GM23338 (cell line): ENCODE measurements at regions not wholly inside any gene's neighbourhood (a gene's known extent, or its start where the extent isn't known, plus 50 kb on each side); places are given as distances from the start of the nearest gene placed in this dataset.

ENCODE experiments used
- ATAC-seq: fragments of 200-7000 bp; cut with Tn5 transposase; 3 replicates; pipeline ENCODE4 v1.9.1; 2020
- DNase-seq: peaks from one replicate; pipeline ENCODE4 v3.0.0-alpha.2; 2015; ENCODE audit warnings: low spot score
- H2AFZ ChIP-seq: fragments of 200-600 bp; sonication (generic); 2 replicates; pipeline ENCODE4 v1.8.0; 2016; ENCODE audit warnings: antibody characterized with exemption, mild to moderate bottlenecking, moderate library complexity
- H3F3A ChIP-seq: fragments of 200-600 bp; sonication (generic); replicated peaks from 2 replicates; pipeline ENCODE4 v1.8.0; 2017; ENCODE audit warnings: antibody characterized with exemption, mixed run types, low read depth
- H3K27ac ChIP-seq: fragments of 200-600 bp; sonication (generic); 2 replicates; pipeline ENCODE4 v1.6.1; 2016; ENCODE audit warnings: low read depth
- H3K27me3 ChIP-seq: fragments of 200-600 bp; sonication (generic); 2 replicates; pipeline ENCODE4 v1.8.0; 2016; ENCODE audit warnings: mild to moderate bottlenecking, mixed run types, moderate library complexity; ENCODE audit not compliant: insufficient read depth
- H3K36me3 ChIP-seq: fragments of 200-600 bp; sonication (generic); 2 replicates; pipeline ENCODE4 v1.8.0; 2016; ENCODE audit warnings: mild to moderate bottlenecking; ENCODE audit not compliant: insufficient read depth
- H3K4me1 ChIP-seq: fragments of 200-600 bp; sonication (generic); 2 replicates; pipeline ENCODE4 v1.8.0; 2016; ENCODE audit warnings: mild to moderate bottlenecking, moderate library complexity; ENCODE audit not compliant: insufficient read depth
- H3K4me2 ChIP-seq: fragments of 200-600 bp; sonication (generic); 2 replicates; pipeline ENCODE4 v1.7.1; 2017; ENCODE audit warnings: mixed run types
- H3K4me3 ChIP-seq: fragments of 200-600 bp; sonication (generic); 2 replicates; pipeline ENCODE4 v1.6.1; 2016; ENCODE audit warnings: mixed run types
- H3K79me2 ChIP-seq: fragments of 200-600 bp; sonication (generic); replicated peaks from 2 replicates; pipeline ENCODE4 v1.8.0; 2017; ENCODE audit warnings: mild to moderate bottlenecking; ENCODE audit not compliant: insufficient read depth
- H3K9me2 ChIP-seq: fragments of 200-600 bp; sonication (generic); 2 replicates; pipeline ENCODE4 v1.8.0; 2017; ENCODE audit not compliant: insufficient read depth
- H4K20me1 ChIP-seq: fragments of 200-600 bp; sonication (generic); replicated peaks from 2 replicates; pipeline ENCODE4 v1.8.0; 2017; ENCODE audit warnings: mild to moderate bottlenecking; ENCODE audit not compliant: insufficient read depth
- H3K27ac Mint-ChIP-seq: 2 replicates; pipeline ENCODE4 v1.8.0; 2020; ENCODE audit warnings: inconsistent platforms, mild to moderate bottlenecking, moderate library complexity, mixed read lengths
- H3K27me3 Mint-ChIP-seq: 3 replicates; pipeline ENCODE4 v1.8.0; 2022; ENCODE audit warnings: low read depth, mild to moderate bottlenecking, moderate library complexity, mixed read lengths, inconsistent platforms; ENCODE audit not compliant: insufficient read depth, poor library complexity
- H3K36me3 Mint-ChIP-seq: 3 replicates; pipeline ENCODE4 v1.8.0; 2021; ENCODE audit warnings: low read depth, mild to moderate bottlenecking, inconsistent platforms, moderate library complexity, mixed read lengths
- H3K4me1 Mint-ChIP-seq: 3 replicates; pipeline ENCODE4 v1.8.0; 2020; ENCODE audit warnings: mild to moderate bottlenecking, inconsistent platforms, mixed read lengths
- H3K4me3 Mint-ChIP-seq: 3 replicates; pipeline ENCODE4 v1.8.0; 2021; ENCODE audit warnings: moderate library complexity, mild to moderate bottlenecking, inconsistent platforms, mixed read lengths
- H3K9me3 Mint-ChIP-seq: 3 replicates; pipeline ENCODE4 v1.8.0; 2020; ENCODE audit warnings: moderate library complexity, mild to moderate bottlenecking, inconsistent platforms, mixed read lengths
- CREB1 ChIP-seq: fragments of 250-450 bp; sonication (Bioruptor Pico); IDR thresholded peaks from 2 replicates; pipeline ENCODE4 v1.5.0; 2020; ENCODE audit warnings: low read depth, mild to moderate bottlenecking, moderate library complexity
- EZH2 ChIP-seq: fragments of 200-600 bp; sonication (generic); IDR thresholded peaks from one replicate; pipeline ENCODE4 v1.8.0; 2017; ENCODE audit warnings: antibody characterized with exemption, mild to moderate bottlenecking, low read depth; ENCODE audit not compliant: unreplicated experiment
- EZH2phosphoT487 ChIP-seq: fragments of 200-600 bp; sonication (generic); IDR thresholded peaks from one replicate; pipeline ENCODE4 v1.8.1; 2018; ENCODE audit warnings: antibody characterized with exemption; ENCODE audit not compliant: unreplicated experiment
- JUNB ChIP-seq: IDR thresholded peaks from one replicate; pipeline ENCODE4 v1.6.1; 2016; ENCODE audit warnings: antibody characterized with exemption; ENCODE audit not compliant: unreplicated experiment
- NANOG ChIP-seq: IDR thresholded peaks from 2 replicates; pipeline ENCODE4 v1.6.1; 2016; ENCODE audit warnings: antibody characterized with exemption, borderline replicate concordance
- POLR2AphosphoS5 ChIP-seq: IDR thresholded peaks from 2 replicates; pipeline ENCODE4 v1.6.1; 2016; ENCODE audit warnings: antibody characterized with exemption, low read depth
- STAT1 ChIP-seq: IDR thresholded peaks from one replicate; pipeline ENCODE4 v1.6.1; 2016; ENCODE audit warnings: antibody characterized with exemption; ENCODE audit not compliant: unreplicated experiment
- ZNF114 ChIP-seq: fragments of 250-450 bp; sonication (Bioruptor Pico); IDR thresholded peaks from 2 replicates; pipeline ENCODE4 v1.5.0; 2020; ENCODE audit warnings: mild to moderate bottlenecking, moderate library complexity
- ZNF331 ChIP-seq: fragments of 250-450 bp; sonication (Bioruptor Pico); IDR thresholded peaks from 2 replicates; pipeline ENCODE4 v1.5.0; 2020; ENCODE audit warnings: low read depth, mild to moderate bottlenecking, moderate library complexity
- TF ChIP-seq, protein P1 (sequence below): IDR thresholded peaks from 2 replicates; pipeline ENCODE4 v1.6.1; 2016; ENCODE audit warnings: antibody characterized with exemption
- TF ChIP-seq, protein P2 (sequence below), 2 experiments: fragments of 200-600 bp in 1 of 2; sonication (generic) in 1 of 2; conservative IDR thresholded peaks; 2 replicates each; pipeline versions ENCODE4 v1.5.1 to v1.6.1; 2016 to 2017; ENCODE audit warnings: antibody characterized with exemption in 2 of 2, low read depth in 2 of 2, mild to moderate bottlenecking in 2 of 2, moderate library complexity in 1 of 2

DNA sequence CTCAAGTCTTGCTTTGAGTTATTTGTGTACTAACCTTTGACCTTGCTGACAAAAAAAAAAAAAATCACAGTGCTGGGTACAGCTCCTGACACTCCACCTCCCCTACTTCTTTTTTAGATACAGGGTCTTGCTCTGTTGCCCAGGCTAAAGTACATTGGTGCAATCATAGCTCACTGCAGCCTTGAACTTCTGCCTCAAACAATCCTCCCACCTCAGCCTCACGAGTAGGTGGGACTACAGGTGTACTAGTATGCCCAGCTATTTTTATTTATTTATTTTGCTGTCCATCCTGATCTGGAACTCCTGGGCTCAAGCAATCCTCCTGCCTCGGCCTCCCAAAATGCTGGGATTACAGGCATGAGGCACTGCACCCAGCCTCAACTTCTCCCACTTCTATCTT lies 57.2 kb upstream of the KCNMB1 start (continued):
- no peak for TF ChIP-seq STAT1
- TF ChIP-seq, protein P1, sequence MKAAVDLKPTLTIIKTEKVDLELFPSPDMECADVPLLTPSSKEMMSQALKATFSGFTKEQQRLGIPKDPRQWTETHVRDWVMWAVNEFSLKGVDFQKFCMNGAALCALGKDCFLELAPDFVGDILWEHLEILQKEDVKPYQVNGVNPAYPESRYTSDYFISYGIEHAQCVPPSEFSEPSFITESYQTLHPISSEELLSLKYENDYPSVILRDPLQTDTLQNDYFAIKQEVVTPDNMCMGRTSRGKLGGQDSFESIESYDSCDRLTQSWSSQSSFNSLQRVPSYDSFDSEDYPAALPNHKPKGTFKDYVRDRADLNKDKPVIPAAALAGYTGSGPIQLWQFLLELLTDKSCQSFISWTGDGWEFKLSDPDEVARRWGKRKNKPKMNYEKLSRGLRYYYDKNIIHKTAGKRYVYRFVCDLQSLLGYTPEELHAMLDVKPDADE: no peak
- no peak for TF ChIP-seq EZH2
- TF ChIP-seq EZH2phosphoT487: no peak
- TF ChIP-seq, protein P2, sequence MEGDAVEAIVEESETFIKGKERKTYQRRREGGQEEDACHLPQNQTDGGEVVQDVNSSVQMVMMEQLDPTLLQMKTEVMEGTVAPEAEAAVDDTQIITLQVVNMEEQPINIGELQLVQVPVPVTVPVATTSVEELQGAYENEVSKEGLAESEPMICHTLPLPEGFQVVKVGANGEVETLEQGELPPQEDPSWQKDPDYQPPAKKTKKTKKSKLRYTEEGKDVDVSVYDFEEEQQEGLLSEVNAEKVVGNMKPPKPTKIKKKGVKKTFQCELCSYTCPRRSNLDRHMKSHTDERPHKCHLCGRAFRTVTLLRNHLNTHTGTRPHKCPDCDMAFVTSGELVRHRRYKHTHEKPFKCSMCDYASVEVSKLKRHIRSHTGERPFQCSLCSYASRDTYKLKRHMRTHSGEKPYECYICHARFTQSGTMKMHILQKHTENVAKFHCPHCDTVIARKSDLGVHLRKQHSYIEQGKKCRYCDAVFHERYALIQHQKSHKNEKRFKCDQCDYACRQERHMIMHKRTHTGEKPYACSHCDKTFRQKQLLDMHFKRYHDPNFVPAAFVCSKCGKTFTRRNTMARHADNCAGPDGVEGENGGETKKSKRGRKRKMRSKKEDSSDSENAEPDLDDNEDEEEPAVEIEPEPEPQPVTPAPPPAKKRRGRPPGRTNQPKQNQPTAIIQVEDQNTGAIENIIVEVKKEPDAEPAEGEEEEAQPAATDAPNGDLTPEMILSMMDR (conservative IDR thresholded peaks at IDR 0.05; ENCODE audit: low read depth in 2 of 2): no peak
- no peak for TF ChIP-seq POLR2AphosphoS5
- no peak for TF ChIP-seq ZNF114 (CRISPR knock-in tag)
- TF ChIP-seq NANOG: no peak
- no peak for TF ChIP-seq CREB1 (CRISPR knock-in tag)
- no peak for TF ChIP-seq ZNF331 (CRISPR knock-in tag)

DNA sequence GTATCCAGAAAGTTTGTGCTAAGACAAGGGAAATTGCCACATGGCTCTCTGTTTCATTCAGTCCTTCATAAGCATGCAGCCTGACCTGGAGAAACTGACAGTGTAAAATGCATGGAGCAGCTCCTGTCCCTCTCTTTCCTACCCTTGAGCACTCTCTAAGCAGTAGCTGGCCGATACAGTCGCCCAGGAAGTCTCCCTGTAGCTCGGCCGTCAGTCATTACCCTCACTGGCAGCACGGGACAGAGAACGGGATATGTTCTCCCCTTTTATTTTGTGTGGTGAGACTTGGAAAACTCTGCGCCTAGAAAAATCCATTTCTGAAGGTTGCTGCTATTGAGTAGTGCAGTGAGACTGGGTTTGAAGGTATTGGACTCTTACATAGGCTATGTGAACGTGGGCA lies 56.8 kb upstream of the KCNMB1 start:
- Histone ChIP-seq H3K4me3 (no peak overlapping the region), H4K20me1 (no peaks in the 10 kb centered on the region), H3K4me1 (no peaks in the 10 kb centered on the region), H3K4me2 (no peak overlapping the region), H3K27me3 (no peaks in the 10 kb centered on the region), H3F3A (no peaks in the 10 kb centered on the region), H3K27ac (no peak overlapping the region), H3K36me3 (no peaks in the 10 kb centered on the region), H2AFZ (no peak overlapping the region; the same call in 1 of the 2 replicates), H3K9me2 (no peaks in the 10 kb centered on the region), H3K79me2 (no peaks in the 10 kb centered on the region)
- DNase-seq: no peak
- H3K9me3 Mint-ChIP-seq: peaks cover 18% of the 10 kb centered on the region
- H3K4me1 Mint-ChIP-seq: peaks cover 14% of the 10 kb centered on the region
- no peak for ATAC-seq
- H3K36me3 Mint-ChIP-seq: peaks cover 4% of the 10 kb centered on the region
- H3K4me3 Mint-ChIP-seq: no peak overlapping the region
- H3K27me3 Mint-ChIP-seq: peaks cover 9% of the 10 kb centered on the region
- H3K27ac Mint-ChIP-seq: no peak overlapping the region
- no peak for TF ChIP-seq JUNB

- H3K79me2 ChIP-seq: no peaks in the 10 kb centered on the region
- Mint-ChIP-seq H3K36me3 (peaks cover 4% of the 10 kb centered on the region; the same call in 2 of the 3 replicates), H3K27ac (no peak overlapping the region), H3K4me1 (peaks cover 17% of the 10 kb centered on the region), H3K27me3 (peaks cover 6% of the 10 kb centered on the region), H3K4me3 (no peak overlapping the region), H3K9me3 (peaks cover 15% of the 10 kb centered on the region)
- H3K4me2 ChIP-seq: no peak overlapping the region
- H3K27ac ChIP-seq: no peak overlapping the region
- H3K9me2 ChIP-seq: no peaks in the 10 kb centered on the region
- no peaks in the 10 kb centered on the region for H3K36me3 ChIP-seq
- H3K4me1 ChIP-seq: no peaks in the 10 kb centered on the region
- TF ChIP-seq JUNB (no peak), POLR2AphosphoS5 (no peak), ZNF114 (CRISPR knock-in tag) (no peak), EZH2phosphoT487 (no peak), NANOG (no peak)
- TF ChIP-seq, protein P2 (conservative IDR thresholded peaks at IDR 0.05; ENCODE audit: low read depth in 2 of 2): no peak
- no peaks in the 10 kb centered on the region for H4K20me1 ChIP-seq
- H3K27me3 ChIP-seq: no peaks in the 10 kb centered on the region
- ATAC-seq (no peak), DNase-seq (no peak)
- H3F3A ChIP-seq: no peaks in the 10 kb centered on the region
- no peak overlapping the region for H3K4me3 ChIP-seq
- peak overlapping the region; percentile 52; the same call in 1 of the 2 replicates for H2AFZ ChIP-seq
These were observed 55.9 kb upstream of the KCNMB1 start for GRCh38 chr5:170444969-170445505.
